ENCODE measurements at regions not wholly inside any gene's neighbourhood (a gene's known extent, or its start where the extent isn't known, plus 50 kb on each side); places are given as distances from the start of the nearest gene placed in this dataset.

DNA sequence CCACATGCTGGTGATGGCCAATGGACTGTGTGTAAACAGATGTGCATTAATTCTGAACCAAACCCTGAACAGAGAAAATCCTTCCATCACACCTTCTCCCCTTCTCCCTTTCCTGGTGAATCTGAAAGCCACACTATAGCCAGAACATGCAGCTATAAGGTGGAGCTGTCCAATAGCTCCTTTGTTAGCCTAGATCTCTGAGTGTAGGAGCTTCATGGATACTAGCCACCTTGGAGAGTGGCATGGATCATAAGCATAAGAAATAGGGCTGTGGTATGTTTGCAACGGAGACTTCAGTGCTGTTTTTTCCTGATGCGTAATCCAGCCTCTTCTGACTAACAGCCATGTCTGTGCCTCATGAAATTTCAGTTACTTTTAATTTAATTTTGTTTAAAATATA is 364.5 kb downstream of the BTG1 start:
- no peaks in the 10 kb centered on the region for H3K9me2 ChIP-seq (replicated peaks; ENCODE audit: insufficient read depth, low read length)
- no peak overlapping the region for H3K27ac ChIP-seq (ENCODE audit: low read depth, low read length)
- H3K27me3 ChIP-seq (ENCODE audit: low read length): peaks cover 4% of the 10 kb centered on the region; the same call in 1 of the 2 replicates
- no peaks in the 10 kb centered on the region for H3F3A ChIP-seq (ENCODE audit: insufficient read depth)
- H4K20me1 ChIP-seq (ENCODE audit: low read depth, low read length): no peaks in the 10 kb centered on the region
- H3K9ac ChIP-seq (ENCODE audit: low read length): no peak overlapping the region
- H3K4me3 ChIP-seq (ENCODE audit: insufficient read depth, low read length, poor library complexity, severe bottlenecking): no peak overlapping the region
- H3K4me2 ChIP-seq (ENCODE audit: low read depth, low read length, poor library complexity, severe bottlenecking): no peak overlapping the region
- no peaks in the 10 kb centered on the region for H3K9me3 ChIP-seq (ENCODE audit: insufficient read depth, low read length)
- H3K36me3 ChIP-seq (ENCODE audit: low read length): no peaks in the 10 kb centered on the region
- TF ChIP-seq EZH2phosphoT487 (conservative IDR thresholded peaks at IDR 0.05; ENCODE audit: low read length): no peak
- TF ChIP-seq, protein P1, sequence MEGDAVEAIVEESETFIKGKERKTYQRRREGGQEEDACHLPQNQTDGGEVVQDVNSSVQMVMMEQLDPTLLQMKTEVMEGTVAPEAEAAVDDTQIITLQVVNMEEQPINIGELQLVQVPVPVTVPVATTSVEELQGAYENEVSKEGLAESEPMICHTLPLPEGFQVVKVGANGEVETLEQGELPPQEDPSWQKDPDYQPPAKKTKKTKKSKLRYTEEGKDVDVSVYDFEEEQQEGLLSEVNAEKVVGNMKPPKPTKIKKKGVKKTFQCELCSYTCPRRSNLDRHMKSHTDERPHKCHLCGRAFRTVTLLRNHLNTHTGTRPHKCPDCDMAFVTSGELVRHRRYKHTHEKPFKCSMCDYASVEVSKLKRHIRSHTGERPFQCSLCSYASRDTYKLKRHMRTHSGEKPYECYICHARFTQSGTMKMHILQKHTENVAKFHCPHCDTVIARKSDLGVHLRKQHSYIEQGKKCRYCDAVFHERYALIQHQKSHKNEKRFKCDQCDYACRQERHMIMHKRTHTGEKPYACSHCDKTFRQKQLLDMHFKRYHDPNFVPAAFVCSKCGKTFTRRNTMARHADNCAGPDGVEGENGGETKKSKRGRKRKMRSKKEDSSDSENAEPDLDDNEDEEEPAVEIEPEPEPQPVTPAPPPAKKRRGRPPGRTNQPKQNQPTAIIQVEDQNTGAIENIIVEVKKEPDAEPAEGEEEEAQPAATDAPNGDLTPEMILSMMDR (IDR thresholded peaks at IDR 0.05; ENCODE audit: insufficient read depth, low read length, poor library complexity, severe bottlenecking): no peak
- no peaks in the 10 kb centered on the region for H3K79me2 ChIP-seq (ENCODE audit: insufficient read depth, low read length)
- no peak overlapping the region for H2AFZ ChIP-seq (ENCODE audit: low read depth, low read length, severe bottlenecking)

DNA sequence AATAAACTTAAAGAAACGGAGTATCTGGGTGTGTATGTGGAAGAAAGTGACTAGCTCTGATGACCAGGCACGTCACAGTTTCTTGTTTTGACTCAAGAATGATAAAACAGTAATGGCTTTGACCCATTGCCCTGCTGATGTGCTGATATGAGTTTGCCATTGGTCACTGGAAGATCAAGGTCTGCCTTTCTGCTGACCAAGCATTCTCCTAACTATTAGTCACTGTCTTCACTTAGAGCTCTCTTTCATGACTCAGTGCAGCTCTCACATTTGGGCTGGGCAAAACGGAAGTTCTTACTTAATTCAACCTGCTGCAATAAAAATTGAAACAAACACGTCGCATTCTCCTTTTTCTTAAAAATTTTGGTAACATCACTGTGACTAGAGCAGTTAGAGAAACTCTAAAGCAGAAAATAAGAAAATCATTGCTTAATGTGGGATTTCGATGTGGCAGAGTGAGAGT is 366.7 kb downstream of the BTG1 start:
- TF ChIP-seq, protein P1 (IDR thresholded peaks at IDR 0.05; ENCODE audit: insufficient read depth, low read length, poor library complexity, severe bottlenecking): no peak
- TF ChIP-seq EZH2phosphoT487 (conservative IDR thresholded peaks at IDR 0.05; ENCODE audit: low read length): no peak
- H3K9ac ChIP-seq (ENCODE audit: low read length): no peak overlapping the region
- no peak overlapping the region for H3K4me3 ChIP-seq (ENCODE audit: insufficient read depth, low read length, poor library complexity, severe bottlenecking)
- H3F3A ChIP-seq (ENCODE audit: insufficient read depth): no peaks in the 10 kb centered on the region
- no peak overlapping the region for H2AFZ ChIP-seq (ENCODE audit: low read depth, low read length, severe bottlenecking)
- H3K79me2 ChIP-seq (ENCODE audit: insufficient read depth, low read length): no peaks in the 10 kb centered on the region
- no peaks in the 10 kb centered on the region for H4K20me1 ChIP-seq (ENCODE audit: low read depth, low read length)
- peaks cover 4% of the 10 kb centered on the region; the same call in 1 of the 2 replicates for H3K27me3 ChIP-seq (ENCODE audit: low read length)
- H3K4me2 ChIP-seq (ENCODE audit: low read depth, low read length, poor library complexity, severe bottlenecking): no peak overlapping the region
- no peaks in the 10 kb centered on the region for H3K9me2 ChIP-seq (replicated peaks; ENCODE audit: insufficient read depth, low read length)
- no peak overlapping the region for H3K27ac ChIP-seq (ENCODE audit: low read depth, low read length)
- no peaks in the 10 kb centered on the region for H3K36me3 ChIP-seq (ENCODE audit: low read length)
- H3K9me3 ChIP-seq (ENCODE audit: insufficient read depth, low read length): no peaks in the 10 kb centered on the region

DNA sequence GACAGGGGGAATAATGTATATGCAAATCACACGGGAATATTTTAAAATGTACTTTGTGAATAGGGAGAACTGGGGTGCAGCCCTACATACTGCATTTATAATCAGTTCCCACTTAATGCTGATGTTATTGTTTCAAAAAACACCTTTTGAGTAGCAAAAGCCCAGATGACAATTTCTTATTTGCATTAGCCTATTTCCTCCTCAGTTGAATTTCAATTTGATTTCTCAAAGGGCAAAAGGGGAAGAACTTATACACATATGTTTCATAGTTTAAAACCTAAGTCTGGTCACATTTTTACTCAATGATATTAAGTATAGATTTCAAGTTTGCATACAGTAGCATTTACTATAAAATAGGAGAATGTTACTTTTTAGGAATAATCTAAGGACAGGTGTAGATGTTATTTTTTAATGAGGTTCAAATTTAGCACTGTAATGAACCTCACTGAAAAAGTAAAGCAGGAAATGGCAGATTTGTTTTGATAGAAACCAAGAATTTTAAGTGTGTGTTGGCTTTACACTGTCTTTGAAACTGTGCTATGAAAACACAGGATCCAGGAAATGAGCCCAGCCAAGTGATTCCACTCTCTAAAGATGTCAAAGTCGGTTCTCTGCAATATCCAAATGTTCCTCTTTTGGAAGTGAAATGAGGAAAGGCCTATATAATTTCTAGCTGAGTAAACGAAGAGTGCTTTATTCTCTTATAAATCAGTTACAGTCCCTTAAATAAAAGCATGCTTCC is 367.4 kb downstream of the BTG1 start:
- Histone ChIP-seq H3K4me2 (ENCODE audit: low read depth, low read length, poor library complexity, severe bottlenecking) (no peak overlapping the region), H3K27ac (ENCODE audit: low read depth, low read length) (no peak overlapping the region), H3K9me2 (replicated peaks; ENCODE audit: insufficient read depth, low read length) (no peaks in the 10 kb centered on the region), H2AFZ (ENCODE audit: low read depth, low read length, severe bottlenecking) (no peak overlapping the region), H3K27me3 (ENCODE audit: low read length) (peaks cover 4% of the 10 kb centered on the region; the same call in 1 of the 2 replicates), H3K4me3 (ENCODE audit: insufficient read depth, low read length, poor library complexity, severe bottlenecking) (no peak overlapping the region), H3K9ac (ENCODE audit: low read length) (no peak overlapping the region), H3F3A (ENCODE audit: insufficient read depth) (no peaks in the 10 kb centered on the region), H3K9me3 (ENCODE audit: insufficient read depth, low read length) (no peaks in the 10 kb centered on the region), H3K79me2 (ENCODE audit: insufficient read depth, low read length) (no peaks in the 10 kb centered on the region), H4K20me1 (ENCODE audit: low read depth, low read length) (no peaks in the 10 kb centered on the region), H3K36me3 (ENCODE audit: low read length) (no peaks in the 10 kb centered on the region)
- TF ChIP-seq, protein P1 (IDR thresholded peaks at IDR 0.05; ENCODE audit: insufficient read depth, low read length, poor library complexity, severe bottlenecking): no peak
- TF ChIP-seq EZH2phosphoT487 (conservative IDR thresholded peaks at IDR 0.05; ENCODE audit: low read length): no peak

Data from SU-DHL-6 (cell line).